Suppressor macrophage (primary cell): ENCODE measurements at regions not wholly inside any gene's neighbourhood (a gene's known extent, or its start where the extent isn't known, plus 50 kb on each side); places are given as distances from the start of the nearest gene placed in this dataset.
"Not testable (repeated sequence)": the region's sequence is repeated elsewhere in the genome, so short reads cannot be mapped to it uniquely, and the experiment has no call there.

Experiments used
- DNase-seq, 4 experiments: peaks; one replicate each; pipeline ENCODE4 v3.0.0-alpha.2; 2020 to 2022

GRCh38 chr16:10232757-10233156 is 50.5 kb upstream of the GRIN2A start:
- no peak for DNase-seq

- no peak for DNase-seq
These were observed 57.4 kb upstream of the GRIN2A start for GRCh38 chr16:10239640-10240039.

- no peak for DNase-seq
These were observed 58.8 kb upstream of the GRIN2A start for GRCh38 chr16:10240854-10241613.

- no peak for DNase-seq
These were observed 59.9 kb upstream of the GRIN2A start for GRCh38 chr16:10242097-10242496.

- DNase-seq: peak in 3 of 4 experiments; percentile 19 to 34 (median 22)
These were observed 60.7 kb upstream of the GRIN2A start for GRCh38 chr16:10242916-10243315.

- DNase-seq: no peak
These were observed 62.8 kb upstream of the GRIN2A start for GRCh38 chr16:10245002-10245401.

GRCh38 chr16:10250137-10250828 is 68.1 kb upstream of the GRIN2A start:
- DNase-seq: no peak

- DNase-seq: no peak
These were observed 69.9 kb upstream of the GRIN2A start for GRCh38 chr16:10252155-10252554.

GRCh38 chr16:10253409-10253808 is 71.2 kb upstream of the GRIN2A start:
- no peak for DNase-seq

- DNase-seq: no peak
These were observed 73.5 kb upstream of the GRIN2A start for GRCh38 chr16:10255728-10256127.

GRCh38 chr16:10256784-10257641 is 74.8 kb upstream of the GRIN2A start:
- DNase-seq: peak; percentile 28 to 76 (median 60)

GRCh38 chr16:10257642-10258251 is 75.5 kb upstream of the GRIN2A start:
- DNase-seq: not testable (repeated sequence)

- DNase-seq: peak in 1 of 4 experiments; percentile 3
These were observed 76.8 kb upstream of the GRIN2A start for GRCh38 chr16:10258930-10259603.

GRCh38 chr16:10261077-10261476 is 78.8 kb upstream of the GRIN2A start:
- no peak for DNase-seq

GRCh38 chr16:10261526-10261925 is 79.3 kb upstream of the GRIN2A start:
- DNase-seq: not testable (repeated sequence)

- DNase-seq: no peak
These were observed 80.3 kb upstream of the GRIN2A start for GRCh38 chr16:10262377-10263132.

- DNase-seq: no peak
These were observed 83.8 kb upstream of the GRIN2A start for GRCh38 chr16:10265770-10266615.

GRCh38 chr16:10266809-10267208 is 84.6 kb upstream of the GRIN2A start:
- DNase-seq: no peak

- no peak for DNase-seq
These were observed 87.4 kb upstream of the GRIN2A start for GRCh38 chr16:10269632-10270031.

GRCh38 chr16:10272250-10272854 is 90.1 kb upstream of the GRIN2A start:
- not testable (repeated sequence) for DNase-seq
